ENCODE measurements at regions not wholly inside any gene's neighbourhood (a gene's known extent, or its start where the extent isn't known, plus 50 kb on each side); places are given as distances from the start of the nearest gene placed in this dataset.

- Mint-ChIP-seq H3K36me3 (no peaks in the 10 kb centered on the region), H3K27me3 (ENCODE audit: insufficient read depth, low read depth) (peaks cover 3% of the 10 kb centered on the region), H3K9me3 (no peaks in the 10 kb centered on the region), H3K27ac (no peak overlapping the region), H3K4me1 (peaks cover 6% of the 10 kb centered on the region), H3K4me3 (no peak overlapping the region)
- no peak overlapping the region for H3K27ac ChIP-seq
- no peaks in the 10 kb centered on the region for H3K27me3 ChIP-seq
- no peaks in the 10 kb centered on the region for H4K20me1 ChIP-seq (ENCODE audit: low read depth)
- no peaks in the 10 kb centered on the region for H3K79me2 ChIP-seq (ENCODE audit: low read depth)
- no peaks in the 10 kb centered on the region for H3K4me1 ChIP-seq
- no peak overlapping the region for H3K4me2 ChIP-seq
- H3F3A ChIP-seq (ENCODE audit: low read depth), result no peaks in the 10 kb centered on the region
- H3K9ac ChIP-seq, result no peak overlapping the region
- no peak for DNase-seq (ENCODE audit: low spot score)
- TF ChIP-seq EZH2phosphoT487 (IDR thresholded peaks at IDR 0.05) (no peak), EZH2 (IDR thresholded peaks at IDR 0.05) (no peak), CTCF (IDR thresholded peaks at IDR 0.05) (no peak)
- no peaks in the 10 kb centered on the region for H3K9me3 ChIP-seq (ENCODE audit: low read depth)
- H3K4me3 ChIP-seq, result no peak overlapping the region
- no peak overlapping the region for H2AFZ ChIP-seq (replicated peaks)
- H3K36me3 ChIP-seq, result no peaks in the 10 kb centered on the region
Observed at GRCh38 chr4:14887842-14888433, 114.3 kb upstream of the CPEB2 start.

GRCh38 chr4:14888790-14889572 lies 113.3 kb upstream of the CPEB2 start:
- H2AFZ ChIP-seq (replicated peaks), result no peak overlapping the region
- no peaks in the 10 kb centered on the region for H3K79me2 ChIP-seq (ENCODE audit: low read depth)
- no peaks in the 10 kb centered on the region for H3K9me3 ChIP-seq (ENCODE audit: low read depth)
- H4K20me1 ChIP-seq (ENCODE audit: low read depth), result no peaks in the 10 kb centered on the region
- Mint-ChIP-seq H3K4me1 (peaks cover 6% of the 10 kb centered on the region), H3K27me3 (ENCODE audit: insufficient read depth, low read depth) (peaks cover 3% of the 10 kb centered on the region), H3K36me3 (no peaks in the 10 kb centered on the region), H3K27ac (no peak overlapping the region), H3K4me3 (no peak overlapping the region), H3K9me3 (no peaks in the 10 kb centered on the region)
- H3K27me3 ChIP-seq, result no peaks in the 10 kb centered on the region
- no peaks in the 10 kb centered on the region for H3K36me3 ChIP-seq
- no peak for DNase-seq (ENCODE audit: low spot score)
- H3K4me3 ChIP-seq, result no peak overlapping the region
- no peaks in the 10 kb centered on the region for H3K4me1 ChIP-seq
- no peak overlapping the region for H3K9ac ChIP-seq
- no peak overlapping the region for H3K4me2 ChIP-seq
- TF ChIP-seq EZH2 (IDR thresholded peaks at IDR 0.05), result no peak
- no peak for TF ChIP-seq CTCF (IDR thresholded peaks at IDR 0.05)
- TF ChIP-seq EZH2phosphoT487 (IDR thresholded peaks at IDR 0.05), result no peak
- H3K27ac ChIP-seq, result no peak overlapping the region
- H3F3A ChIP-seq (ENCODE audit: low read depth), result no peaks in the 10 kb centered on the region

GRCh38 chr4:14892563-14892962 lies 109.7 kb upstream of the CPEB2 start:
- no peaks in the 10 kb centered on the region for H3K4me1 Mint-ChIP-seq
- Histone ChIP-seq H3K27me3 (no peaks in the 10 kb centered on the region), H3K9ac (no peak overlapping the region), H3K4me1 (no peaks in the 10 kb centered on the region), H3K9me3 (ENCODE audit: low read depth) (no peaks in the 10 kb centered on the region), H4K20me1 (ENCODE audit: low read depth) (no peaks in the 10 kb centered on the region), H3K36me3 (no peaks in the 10 kb centered on the region), H2AFZ (replicated peaks) (no peak overlapping the region), H3F3A (ENCODE audit: low read depth) (no peaks in the 10 kb centered on the region), H3K27ac (no peak overlapping the region), H3K79me2 (ENCODE audit: low read depth) (no peaks in the 10 kb centered on the region), H3K4me2 (no peak overlapping the region), H3K4me3 (no peak overlapping the region)
- H3K27ac Mint-ChIP-seq, result no peak overlapping the region
- peaks cover 3% of the 10 kb centered on the region for H3K27me3 Mint-ChIP-seq (ENCODE audit: insufficient read depth, low read depth)
- DNase-seq (ENCODE audit: low spot score), result no peak
- no peaks in the 10 kb centered on the region for H3K9me3 Mint-ChIP-seq
- no peak overlapping the region for H3K4me3 Mint-ChIP-seq
- H3K36me3 Mint-ChIP-seq, result no peaks in the 10 kb centered on the region
- TF ChIP-seq EZH2 (IDR thresholded peaks at IDR 0.05), result no peak
- TF ChIP-seq EZH2phosphoT487 (IDR thresholded peaks at IDR 0.05), result no peak
- no peak for TF ChIP-seq CTCF (IDR thresholded peaks at IDR 0.05)
